ENCODE measurements at regions not wholly inside any gene's neighbourhood (a gene's known extent, or its start where the extent isn't known, plus 50 kb on each side); places are given as distances from the start of the nearest gene placed in this dataset.

DNA sequence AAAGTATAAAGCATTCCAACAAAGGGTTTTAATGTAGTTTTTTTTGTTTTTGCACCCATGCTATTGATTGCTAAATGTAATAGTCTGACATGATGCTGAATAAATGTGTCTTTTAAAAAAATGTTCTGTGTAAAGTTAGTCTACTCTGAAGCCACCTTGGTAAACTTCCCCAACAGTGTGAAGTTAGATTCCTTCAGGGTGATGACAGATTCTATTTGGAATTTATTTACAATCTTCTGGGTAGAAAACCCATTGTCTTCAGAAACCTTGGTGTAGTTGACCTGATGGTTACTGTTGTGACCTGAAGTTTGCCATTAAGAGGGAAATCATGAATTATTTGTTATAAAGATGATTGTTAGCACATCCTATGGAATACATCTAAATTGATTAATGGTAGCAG lies 64.7 kb upstream of the TRPC7 start:
- TF ChIP-seq BACH2 (CRISPR knock-in tag; IDR thresholded peaks at IDR 0.05; ENCODE audit: borderline replicate concordance) (no peak), PPARA (CRISPR knock-in tag; IDR thresholded peaks at IDR 0.05; ENCODE audit: borderline replicate concordance) (no peak), ZNF565 (CRISPR knock-in tag; conservative IDR thresholded peaks at IDR 0.05; ENCODE audit: low read depth) (no peak), ZNF8 (CRISPR knock-in tag; IDR thresholded peaks at IDR 0.05) (no peak), ZFP3 (CRISPR knock-in tag; IDR thresholded peaks at IDR 0.05) (no peak), TCF4 (CRISPR knock-in tag; IDR thresholded peaks at IDR 0.05; ENCODE audit: borderline replicate concordance) (no peak), OSR1 (CRISPR knock-in tag; IDR thresholded peaks at IDR 0.05) (no peak), ZFP30 (CRISPR knock-in tag; IDR thresholded peaks at IDR 0.05) (no peak), ISL1 (CRISPR knock-in tag; IDR thresholded peaks at IDR 0.05) (no peak), RARB (CRISPR knock-in tag; IDR thresholded peaks at IDR 0.05) (no peak), ARNTL (CRISPR knock-in tag; IDR thresholded peaks at IDR 0.05; ENCODE audit: borderline replicate concordance, low read depth) (no peak), GLIS3 (CRISPR knock-in tag; IDR thresholded peaks at IDR 0.05) (no peak), ZNF70 (CRISPR knock-in tag; IDR thresholded peaks at IDR 0.05) (no peak), ZC3H10 (CRISPR knock-in tag; IDR thresholded peaks at IDR 0.05) (no peak), ESRRG (CRISPR knock-in tag; IDR thresholded peaks at IDR 0.05) (no peak), CSDC2 (CRISPR knock-in tag; IDR thresholded peaks at IDR 0.05) (no peak), TOX (CRISPR knock-in tag; IDR thresholded peaks at IDR 0.05; ENCODE audit: borderline replicate concordance) (no peak)
- TF ChIP-seq, protein P1, sequence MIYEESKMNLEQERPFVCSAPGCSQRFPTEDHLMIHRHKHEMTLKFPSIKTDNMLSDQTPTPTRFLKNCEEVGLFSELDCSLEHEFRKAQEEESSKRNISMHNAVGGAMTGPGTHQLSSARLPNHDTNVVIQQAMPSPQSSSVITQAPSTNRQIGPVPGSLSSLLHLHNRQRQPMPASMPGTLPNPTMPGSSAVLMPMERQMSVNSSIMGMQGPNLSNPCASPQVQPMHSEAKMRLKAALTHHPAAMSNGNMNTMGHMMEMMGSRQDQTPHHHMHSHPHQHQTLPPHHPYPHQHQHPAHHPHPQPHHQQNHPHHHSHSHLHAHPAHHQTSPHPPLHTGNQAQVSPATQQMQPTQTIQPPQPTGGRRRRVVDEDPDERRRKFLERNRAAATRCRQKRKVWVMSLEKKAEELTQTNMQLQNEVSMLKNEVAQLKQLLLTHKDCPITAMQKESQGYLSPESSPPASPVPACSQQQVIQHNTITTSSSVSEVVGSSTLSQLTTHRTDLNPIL (CRISPR knock-in tag; IDR thresholded peaks at IDR 0.05; ENCODE audit: low read depth) = no peak
- TF ChIP-seq, protein P2, sequence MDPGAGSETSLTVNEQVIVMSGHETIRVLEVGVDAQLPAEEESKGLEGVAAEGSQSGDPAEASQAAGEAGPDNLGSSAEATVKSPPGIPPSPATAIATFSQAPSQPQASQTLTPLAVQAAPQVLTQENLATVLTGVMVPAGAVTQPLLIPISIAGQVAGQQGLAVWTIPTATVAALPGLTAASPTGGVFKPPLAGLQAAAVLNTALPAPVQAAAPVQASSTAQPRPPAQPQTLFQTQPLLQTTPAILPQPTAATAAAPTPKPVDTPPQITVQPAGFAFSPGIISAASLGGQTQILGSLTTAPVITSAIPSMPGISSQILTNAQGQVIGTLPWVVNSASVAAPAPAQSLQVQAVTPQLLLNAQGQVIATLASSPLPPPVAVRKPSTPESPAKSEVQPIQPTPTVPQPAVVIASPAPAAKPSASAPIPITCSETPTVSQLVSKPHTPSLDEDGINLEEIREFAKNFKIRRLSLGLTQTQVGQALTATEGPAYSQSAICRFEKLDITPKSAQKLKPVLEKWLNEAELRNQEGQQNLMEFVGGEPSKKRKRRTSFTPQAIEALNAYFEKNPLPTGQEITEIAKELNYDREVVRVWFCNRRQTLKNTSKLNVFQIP (CRISPR knock-in tag; IDR thresholded peaks at IDR 0.05; ENCODE audit: borderline replicate concordance, low read depth) = no peak
- TF ChIP-seq, protein P3, sequence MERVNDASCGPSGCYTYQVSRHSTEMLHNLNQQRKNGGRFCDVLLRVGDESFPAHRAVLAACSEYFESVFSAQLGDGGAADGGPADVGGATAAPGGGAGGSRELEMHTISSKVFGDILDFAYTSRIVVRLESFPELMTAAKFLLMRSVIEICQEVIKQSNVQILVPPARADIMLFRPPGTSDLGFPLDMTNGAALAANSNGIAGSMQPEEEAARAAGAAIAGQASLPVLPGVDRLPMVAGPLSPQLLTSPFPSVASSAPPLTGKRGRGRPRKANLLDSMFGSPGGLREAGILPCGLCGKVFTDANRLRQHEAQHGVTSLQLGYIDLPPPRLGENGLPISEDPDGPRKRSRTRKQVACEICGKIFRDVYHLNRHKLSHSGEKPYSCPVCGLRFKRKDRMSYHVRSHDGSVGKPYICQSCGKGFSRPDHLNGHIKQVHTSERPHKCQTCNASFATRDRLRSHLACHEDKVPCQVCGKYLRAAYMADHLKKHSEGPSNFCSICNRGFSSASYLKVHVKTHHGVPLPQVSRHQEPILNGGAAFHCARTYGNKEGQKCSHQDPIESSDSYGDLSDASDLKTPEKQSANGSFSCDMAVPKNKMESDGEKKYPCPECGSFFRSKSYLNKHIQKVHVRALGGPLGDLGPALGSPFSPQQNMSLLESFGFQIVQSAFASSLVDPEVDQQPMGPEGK (CRISPR knock-in tag; IDR thresholded peaks at IDR 0.05; ENCODE audit: borderline replicate concordance) = no peak
- no peak for ATAC-seq

DNA sequence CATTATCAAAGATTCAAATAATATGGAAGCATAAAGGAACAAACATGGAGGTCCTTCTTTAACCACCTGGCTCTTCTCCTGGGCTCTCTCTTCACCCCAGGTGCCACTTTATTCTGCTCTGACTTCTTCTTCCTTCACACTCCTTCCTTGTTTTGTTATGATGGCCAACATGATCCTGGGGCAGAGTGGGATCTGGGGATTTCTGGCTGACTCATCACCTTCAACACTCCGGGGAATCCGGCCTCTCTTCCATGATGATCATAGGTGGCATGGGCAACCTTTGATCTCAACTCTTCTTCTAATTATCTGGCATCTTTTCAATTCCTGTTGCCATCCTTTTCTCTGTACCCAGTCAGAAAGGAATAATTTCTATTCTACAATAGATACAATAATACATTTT lies 62.1 kb upstream of the TRPC7 start:
- ATAC-seq = no peak
- TF ChIP-seq, protein P2 (CRISPR knock-in tag; IDR thresholded peaks at IDR 0.05; ENCODE audit: borderline replicate concordance, low read depth) = no peak
- TF ChIP-seq ZNF70 (CRISPR knock-in tag; IDR thresholded peaks at IDR 0.05) = no peak
- no peak for TF ChIP-seq TOX (CRISPR knock-in tag; IDR thresholded peaks at IDR 0.05; ENCODE audit: borderline replicate concordance)
- TF ChIP-seq CSDC2 (CRISPR knock-in tag; IDR thresholded peaks at IDR 0.05) = no peak
- TF ChIP-seq ARNTL (CRISPR knock-in tag; IDR thresholded peaks at IDR 0.05; ENCODE audit: borderline replicate concordance, low read depth) = no peak
- no peak for TF ChIP-seq ZFP3 (CRISPR knock-in tag; IDR thresholded peaks at IDR 0.05)
- no peak for TF ChIP-seq GLIS3 (CRISPR knock-in tag; IDR thresholded peaks at IDR 0.05)
- TF ChIP-seq, protein P3 (CRISPR knock-in tag; IDR thresholded peaks at IDR 0.05; ENCODE audit: borderline replicate concordance) = no peak
- TF ChIP-seq SNAI2 (CRISPR knock-in tag; IDR thresholded peaks at IDR 0.05) = no peak
- TF ChIP-seq, protein P4, sequence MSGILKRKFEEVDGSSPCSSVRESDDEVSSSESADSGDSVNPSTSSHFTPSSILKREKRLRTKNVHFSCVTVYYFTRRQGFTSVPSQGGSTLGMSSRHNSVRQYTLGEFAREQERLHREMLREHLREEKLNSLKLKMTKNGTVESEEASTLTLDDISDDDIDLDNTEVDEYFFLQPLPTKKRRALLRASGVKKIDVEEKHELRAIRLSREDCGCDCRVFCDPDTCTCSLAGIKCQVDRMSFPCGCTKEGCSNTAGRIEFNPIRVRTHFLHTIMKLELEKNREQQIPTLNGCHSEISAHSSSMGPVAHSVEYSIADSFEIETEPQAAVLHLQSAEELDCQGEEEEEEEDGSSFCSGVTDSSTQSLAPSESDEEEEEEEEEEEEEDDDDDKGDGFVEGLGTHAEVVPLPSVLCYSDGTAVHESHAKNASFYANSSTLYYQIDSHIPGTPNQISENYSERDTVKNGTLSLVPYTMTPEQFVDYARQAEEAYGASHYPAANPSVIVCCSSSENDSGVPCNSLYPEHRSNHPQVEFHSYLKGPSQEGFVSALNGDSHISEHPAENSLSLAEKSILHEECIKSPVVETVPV (CRISPR knock-in tag; IDR thresholded peaks at IDR 0.05) = no peak
- no peak for TF ChIP-seq ZNF565 (CRISPR knock-in tag; conservative IDR thresholded peaks at IDR 0.05; ENCODE audit: low read depth)
- TF ChIP-seq ZFP30 (CRISPR knock-in tag; IDR thresholded peaks at IDR 0.05) = no peak
- TF ChIP-seq OSR1 (CRISPR knock-in tag; IDR thresholded peaks at IDR 0.05) = no peak
- TF ChIP-seq ZC3H10 (CRISPR knock-in tag; IDR thresholded peaks at IDR 0.05) = no peak
- TF ChIP-seq ISL1 (CRISPR knock-in tag; IDR thresholded peaks at IDR 0.05) = no peak
- TF ChIP-seq, protein P1 (CRISPR knock-in tag; IDR thresholded peaks at IDR 0.05; ENCODE audit: low read depth) = no peak
- no peak for TF ChIP-seq BACH2 (CRISPR knock-in tag; IDR thresholded peaks at IDR 0.05; ENCODE audit: borderline replicate concordance)
- no peak for TF ChIP-seq PPARA (CRISPR knock-in tag; IDR thresholded peaks at IDR 0.05; ENCODE audit: borderline replicate concordance)
- TF ChIP-seq TCF4 (CRISPR knock-in tag; IDR thresholded peaks at IDR 0.05; ENCODE audit: borderline replicate concordance) = no peak

All from SK-N-SH treated with all-trans-retinoic acid at 6 μM for 48 hours (cell line).